Neural cell (in vitro differentiated cells): ENCODE measurements at regions not wholly inside any gene's neighbourhood (a gene's known extent, or its start where the extent isn't known, plus 50 kb on each side); places are given as distances from the start of the nearest gene placed in this dataset.

Experiments used
- H2AFZ ChIP-seq: fragments of 200-600, 300-800 bp; sonication (generic), shearing (Covaris generic); 2 replicates; pipeline ENCODE4 v1.6.0; 2014; ENCODE audit warnings: low read depth, mild to moderate bottlenecking, antibody characterized with exemption, low read length, moderate library complexity
- H3F3A ChIP-seq: fragments of 200-600 bp; shearing (Covaris generic); 2 replicates; pipeline ENCODE4 v1.6.1; 2016; ENCODE audit warnings: mild to moderate bottlenecking, moderate library complexity, mixed read lengths, antibody characterized with exemption, low read length; ENCODE audit not compliant: insufficient read depth, poor library complexity, severe bottlenecking
- H3K27ac ChIP-seq: fragments of 200-600, 300-800 bp; sonication (generic), shearing (Covaris generic); 2 replicates; pipeline ENCODE4 v1.5.1; 2014; ENCODE audit warnings: mild to moderate bottlenecking, low read length, moderate library complexity
- H3K27me3 ChIP-seq: fragments of 300-800, 200-600 bp; sonication (generic), shearing (Covaris generic); 2 replicates; pipeline ENCODE4 v1.6.0; 2014; ENCODE audit warnings: mild to moderate bottlenecking, low read depth, low read length, moderate library complexity; ENCODE audit not compliant: insufficient read depth
- H3K36me3 ChIP-seq: fragments of 300-800, 200-600 bp; sonication (generic), shearing (Covaris generic); 2 replicates; pipeline ENCODE4 v1.5.1; 2014; ENCODE audit warnings: mild to moderate bottlenecking, antibody characterized with exemption, low read length, moderate library complexity; ENCODE audit not compliant: insufficient read depth
- H3K4me2 ChIP-seq: fragments of 300-800, 200-600 bp; sonication (generic), shearing (Covaris generic); 2 replicates; pipeline ENCODE4 v1.6.0; 2014; ENCODE audit warnings: mild to moderate bottlenecking, low read length
- H3K4me3 ChIP-seq: fragments of 300-800, 200-600 bp; sonication (generic), shearing (Covaris generic); 2 replicates; pipeline ENCODE4 v1.5.1; 2014; ENCODE audit warnings: mild to moderate bottlenecking, low read length, moderate library complexity
- H3K79me2 ChIP-seq: fragments of 200-600 bp; shearing (Covaris generic); replicated peaks from 2 replicates; pipeline ENCODE4 v1.6.0; 2014; ENCODE audit warnings: mild to moderate bottlenecking, low read length, moderate library complexity; ENCODE audit not compliant: insufficient read depth
- H3K9ac ChIP-seq: fragments of 300-800, 200-600 bp; sonication (generic), shearing (Covaris generic); 2 replicates; pipeline ENCODE4 v1.6.1; 2016; ENCODE audit warnings: mild to moderate bottlenecking, low read length, mixed read lengths
- H3K9me2 ChIP-seq: fragments of 200-600 bp; shearing (Covaris generic); 2 replicates; pipeline ENCODE4 v1.6.1; 2016; ENCODE audit warnings: mild to moderate bottlenecking, low read length, mixed read lengths; ENCODE audit not compliant: insufficient read depth
- H3K9me3 ChIP-seq: fragments of 200-600, 300-800 bp; sonication (generic), shearing (Covaris generic); 2 replicates; pipeline ENCODE4 v1.6.1; 2016; ENCODE audit warnings: mild to moderate bottlenecking, mixed run types, low read length, moderate library complexity, mixed read lengths
- H4K20me1 ChIP-seq: fragments of 200-600 bp; shearing (Covaris generic); 2 replicates; pipeline ENCODE4 v1.6.1; 2016; ENCODE audit warnings: mild to moderate bottlenecking, mixed run types; ENCODE audit not compliant: insufficient read depth
- CTCF ChIP-seq: fragments of 450-650 bp; IDR thresholded peaks from 2 replicates; pipeline ENCODE4 v1.5.1; 2014; ENCODE audit warnings: antibody characterized with exemption, mild to moderate bottlenecking, moderate library complexity; ENCODE audit not compliant: poor library complexity, severe bottlenecking
- EP300 ChIP-seq: fragments of 450-650 bp; conservative IDR thresholded peaks from 2 replicates; pipeline ENCODE4 v1.6.1; 2014; ENCODE audit warnings: antibody characterized with exemption, mild to moderate bottlenecking, moderate library complexity; ENCODE audit not compliant: poor library complexity, severe bottlenecking
- EZH2 ChIP-seq: fragments of 200-600, 300-800 bp; shearing (Covaris generic), sonication (generic); IDR thresholded peaks from 2 replicates; pipeline ENCODE4 v1.6.1; 2014; ENCODE audit warnings: antibody characterized with exemption, low read length, borderline replicate concordance, mild to moderate bottlenecking; ENCODE audit not compliant: insufficient read depth, poor library complexity, severe bottlenecking
- MXI1 ChIP-seq: fragments of 450-650 bp; conservative IDR thresholded peaks from 2 replicates; pipeline ENCODE4 v1.6.1; 2014; ENCODE audit warnings: antibody characterized with exemption, mild to moderate bottlenecking; ENCODE audit not compliant: poor library complexity, severe bottlenecking
- POLR2AphosphoS5 ChIP-seq: IDR thresholded peaks from 2 replicates; pipeline ENCODE4 v1.6.1; 2012
- RAD21 ChIP-seq: fragments of 450-650 bp; conservative IDR thresholded peaks from 2 replicates; pipeline ENCODE4 v1.6.1; 2014; ENCODE audit warnings: antibody characterized with exemption, mild to moderate bottlenecking, moderate library complexity
- REST ChIP-seq: IDR thresholded peaks from 2 replicates; pipeline ENCODE4 v1.6.1; 2012; ENCODE audit warnings: borderline replicate concordance
- SMC3 ChIP-seq: fragments of 450-650 bp; conservative IDR thresholded peaks from 2 replicates; pipeline ENCODE4 v1.6.1; 2014; ENCODE audit warnings: antibody characterized with exemption, mild to moderate bottlenecking, moderate library complexity; ENCODE audit not compliant: poor library complexity
- TAF1 ChIP-seq: IDR thresholded peaks from 2 replicates; pipeline ENCODE4 v1.6.1; 2012; ENCODE audit warnings: low read depth

- H2AFZ ChIP-seq = no peak overlapping the region
- H3K79me2 ChIP-seq = no peaks in the 10 kb centered on the region
Measured at GRCh38 chr11:33463059-33463458, 205.9 kb downstream of the HIPK3 start.

DNA sequence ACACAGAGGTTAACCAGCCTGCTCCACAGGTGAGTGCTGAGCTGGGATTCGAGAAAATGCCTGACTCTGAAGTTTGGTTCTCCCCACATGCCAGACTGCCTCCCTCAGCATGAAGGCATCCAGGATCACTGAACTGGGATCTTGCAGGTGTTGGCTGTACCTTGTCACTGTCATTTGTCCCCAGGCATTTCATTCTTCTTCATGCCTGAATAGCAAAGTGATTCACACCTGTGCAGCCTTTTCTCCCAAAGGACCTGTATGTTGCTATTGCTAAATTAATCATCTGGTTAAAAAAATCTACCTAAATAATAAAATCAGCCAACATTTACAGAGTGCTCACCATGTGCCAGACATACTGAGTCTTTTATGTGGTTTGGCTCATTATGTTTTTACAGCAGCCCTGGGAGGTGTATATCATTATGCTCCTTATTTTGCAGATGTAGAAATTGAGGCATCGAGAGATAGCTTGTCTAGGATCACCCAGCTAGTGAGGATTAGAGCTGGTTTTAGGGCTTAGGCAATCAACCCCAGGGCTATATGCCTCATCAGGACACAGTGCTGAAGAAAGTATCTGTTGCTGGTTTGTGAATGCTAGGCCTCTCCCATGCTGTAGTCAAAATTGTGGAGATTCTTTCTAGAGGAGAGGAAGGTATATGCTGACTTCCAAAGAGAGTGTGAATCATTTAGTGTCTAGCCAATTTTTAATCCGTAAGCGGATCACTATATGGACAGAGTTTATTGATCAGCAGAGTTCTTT lies 204.4 kb downstream of the HIPK3 start:
- no peaks in the 10 kb centered on the region for H3K36me3 ChIP-seq
- no peaks in the 10 kb centered on the region for H3K9me3 ChIP-seq
- H2AFZ ChIP-seq = no peak overlapping the region
- H3K79me2 ChIP-seq = no peaks in the 10 kb centered on the region
- H3K27me3 ChIP-seq = no peaks in the 10 kb centered on the region
- H3K4me3 ChIP-seq = no peak overlapping the region
- H4K20me1 ChIP-seq = no peaks in the 10 kb centered on the region
- no peak overlapping the region for H3K4me2 ChIP-seq
- H3K9me2 ChIP-seq = no peaks in the 10 kb centered on the region
- H3K27ac ChIP-seq = no peak overlapping the region
- no peaks in the 10 kb centered on the region for H3F3A ChIP-seq
- no peak overlapping the region for H3K9ac ChIP-seq
- TF ChIP-seq REST (no peak), SMC3 (no peak), EZH2 (no peak), MXI1 (no peak), POLR2AphosphoS5 (no peak), RAD21 (no peak), EP300 (no peak)

More at GRCh38 chr11:33463059-33463458, 205.9 kb downstream of the HIPK3 start:
- Histone ChIP-seq H3K27ac (no peak overlapping the region), H3K27me3 (no peaks in the 10 kb centered on the region), H3K9me2 (no peaks in the 10 kb centered on the region), H3K36me3 (no peaks in the 10 kb centered on the region), H3K4me2 (no peak overlapping the region), H3F3A (no peaks in the 10 kb centered on the region), H3K9me3 (no peaks in the 10 kb centered on the region), H3K9ac (no peak overlapping the region), H4K20me1 (no peaks in the 10 kb centered on the region), H3K4me3 (no peak overlapping the region)
- TF ChIP-seq REST (no peak), RAD21 (no peak), TAF1 (no peak), SMC3 (no peak), MXI1 (no peak), CTCF (no peak), POLR2AphosphoS5 (no peak), EP300 (no peak)
